HL-60 (cell line): ENCODE measurements at regions not wholly inside any gene's neighbourhood (a gene's known extent, or its start where the extent isn't known, plus 50 kb on each side); places are given as distances from the start of the nearest gene placed in this dataset.

Experiments used
- DNase-seq, 2 experiments: peaks; one replicate each; pipeline ENCODE4 v3.0.0-alpha.2; 2010 to 2020; ENCODE audit warnings: low read depth in 1 of 2, low spot score in 1 of 2
- H3K27ac ChIP-seq: fragments of 250-450 bp; sonication (Bioruptor Pico); replicated peaks from 2 replicates; pipeline ENCODE4 v1.5.1; 2020; ENCODE audit warnings: mild to moderate bottlenecking, moderate library complexity
- H3K27me3 ChIP-seq: fragments of 250-450 bp; sonication (Bioruptor Pico); 2 replicates; pipeline ENCODE4 v1.5.1; 2021; ENCODE audit warnings: mild to moderate bottlenecking, moderate library complexity; ENCODE audit not compliant: insufficient read depth, poor library complexity, severe bottlenecking
- H3K4me3 ChIP-seq: replicated peaks from 2 replicates; pipeline ENCODE4 v1.5.1; 2011; ENCODE audit warnings: mild to moderate bottlenecking, control low read depth, low read length; ENCODE audit not compliant: insufficient read depth
- CTCF ChIP-seq: IDR thresholded peaks from one replicate; pipeline ENCODE4 v1.5.1; 2011; ENCODE audit warnings: low read length, control low read depth, inconsistent platforms; ENCODE audit not compliant: insufficient read depth
- GABPA ChIP-seq: IDR thresholded peaks from 2 replicates; pipeline ENCODE4 v1.6.1; 2012; ENCODE audit warnings: low read depth
- POLR2AphosphoS5 ChIP-seq: IDR thresholded peaks from 2 replicates; pipeline ENCODE4 v1.6.1; 2012; ENCODE audit warnings: low read depth
- REST ChIP-seq: IDR thresholded peaks from 2 replicates; pipeline ENCODE4 v1.6.1; 2012; ENCODE audit warnings: low read depth; ENCODE audit not compliant: insufficient replicate concordance
- SPI1 ChIP-seq: IDR thresholded peaks from 2 replicates; pipeline ENCODE4 v1.6.1; 2012; ENCODE audit warnings: low read depth, mild to moderate bottlenecking, borderline replicate concordance

GRCh38 chr3:181569356-181569940 lies 142.3 kb upstream of the SOX2 start:
- TF ChIP-seq REST: no peak
- no peak for TF ChIP-seq CTCF
- TF ChIP-seq POLR2AphosphoS5: no peak
- no peak for TF ChIP-seq GABPA
- TF ChIP-seq SPI1: no peak
- Histone ChIP-seq H3K27ac (no peak overlapping the region), H3K27me3 (no peaks in the 10 kb centered on the region), H3K4me3 (no peak overlapping the region)
- no peak for DNase-seq

GRCh38 chr3:181568693-181569092 lies 143.0 kb upstream of the SOX2 start:
- no peak overlapping the region for H3K4me3 ChIP-seq
- H3K27me3 ChIP-seq: no peaks in the 10 kb centered on the region
- TF ChIP-seq GABPA (no peak), CTCF (no peak), SPI1 (no peak), POLR2AphosphoS5 (no peak), REST (no peak)
- no peak overlapping the region for H3K27ac ChIP-seq
- no peak for DNase-seq

- TF ChIP-seq REST: no peak
- no peak for TF ChIP-seq CTCF
- TF ChIP-seq SPI1: no peak
- no peak for TF ChIP-seq POLR2AphosphoS5
- TF ChIP-seq GABPA: no peak
- Histone ChIP-seq H3K4me3 (no peak overlapping the region), H3K27me3 (no peaks in the 10 kb centered on the region), H3K27ac (no peak overlapping the region)
- no peak for DNase-seq
These were observed 143.5 kb upstream of the SOX2 start for GRCh38 chr3:181568248-181568647.
